Right forelimb (tissue), 1 donor: ENCODE measurements at regions not wholly inside any gene's neighbourhood (a gene's known extent, or its start where the extent isn't known, plus 50 kb on each side); places are given as distances from the start of the nearest gene placed in this dataset.
"Not testable (repeated sequence)": the region's sequence is repeated elsewhere in the genome, so short reads cannot be mapped to it uniquely, and the experiment has no call there.

Experiments
- DNase-seq: peaks from one replicate; pipeline ENCODE4 v3.0.0-alpha.2; 2018

GRCh38 chr16:65598621-65599020, 476.8 kb upstream of the CDH11 start:
- DNase-seq, result no peak

- no peak for DNase-seq
Observed at GRCh38 chr16:65583498-65583897, 461.6 kb upstream of the CDH11 start.

GRCh38 chr16:65579050-65579449, 457.2 kb upstream of the CDH11 start:
- DNase-seq, result no peak

- no peak for DNase-seq
Observed at GRCh38 chr16:65576631-65577030, 454.8 kb upstream of the CDH11 start.

- no peak for DNase-seq
Observed at GRCh38 chr16:65576139-65576538, 454.3 kb upstream of the CDH11 start.

- no peak for DNase-seq
Observed at GRCh38 chr16:65574326-65574966, 452.6 kb upstream of the CDH11 start.

- no peak for DNase-seq
Observed at GRCh38 chr16:65572156-65572555, 450.3 kb upstream of the CDH11 start.

GRCh38 chr16:65570261-65570660, 448.4 kb upstream of the CDH11 start:
- DNase-seq, result no peak

- no peak for DNase-seq
Observed at GRCh38 chr16:65559846-65560245, 438.0 kb upstream of the CDH11 start.

- DNase-seq, result not testable (repeated sequence)
Observed at GRCh38 chr16:65549689-65550088, 427.8 kb upstream of the CDH11 start.

- no peak for DNase-seq
Observed at GRCh38 chr16:65548470-65548869, 426.6 kb upstream of the CDH11 start.

- peak; percentile 59 for DNase-seq
Observed at GRCh38 chr16:65547772-65548446, 426.0 kb upstream of the CDH11 start.

- no peak for DNase-seq
Observed at GRCh38 chr16:65546353-65546791, 424.5 kb upstream of the CDH11 start.

GRCh38 chr16:65545413-65545956, 423.6 kb upstream of the CDH11 start:
- DNase-seq, result no peak

- DNase-seq, result no peak
Observed at GRCh38 chr16:65543781-65544740, 422.2 kb upstream of the CDH11 start.

- DNase-seq, result no peak
Observed at GRCh38 chr16:65541646-65542045, 419.8 kb upstream of the CDH11 start.

GRCh38 chr16:65540901-65541300, 419.0 kb upstream of the CDH11 start:
- no peak for DNase-seq

GRCh38 chr16:65538976-65539375, 417.1 kb upstream of the CDH11 start:
- DNase-seq, result no peak

- DNase-seq, result no peak
Observed at GRCh38 chr16:65537336-65537735, 415.5 kb upstream of the CDH11 start.

GRCh38 chr16:65534121-65534528, 412.3 kb upstream of the CDH11 start:
- no peak for DNase-seq

- no peak for DNase-seq
Observed at GRCh38 chr16:65532846-65533245, 411.0 kb upstream of the CDH11 start.

- DNase-seq, result no peak
Observed at GRCh38 chr16:65532258-65532657, 410.4 kb upstream of the CDH11 start.

- no peak for DNase-seq
Observed at GRCh38 chr16:65531475-65531874, 409.6 kb upstream of the CDH11 start.
